Kidney epithelial cell (primary cell): ENCODE measurements at regions not wholly inside any gene's neighbourhood (a gene's known extent, or its start where the extent isn't known, plus 50 kb on each side); places are given as distances from the start of the nearest gene placed in this dataset.

Experiments
- DNase-seq: peaks from one replicate; pipeline ENCODE4 v3.0.0-alpha.2; 2010; ENCODE audit warnings: low read depth
- H3K27me3 ChIP-seq: 2 replicates; pipeline ENCODE4 v1.6.0; 2011; ENCODE audit warnings: low read length; ENCODE audit not compliant: control insufficient read depth, insufficient read depth
- H3K36me3 ChIP-seq: 2 replicates; pipeline ENCODE4 v1.5.1; 2011; ENCODE audit warnings: low read length; ENCODE audit not compliant: control insufficient read depth, insufficient read depth
- H3K4me3 ChIP-seq: 2 replicates; pipeline ENCODE4 v1.5.1; 2011; ENCODE audit warnings: low read depth, mild to moderate bottlenecking, control low read depth, low read length
- TF ChIP-seq, protein P1 (sequence below): IDR thresholded peaks from 2 replicates; pipeline ENCODE4 v1.5.1; 2011; ENCODE audit warnings: mild to moderate bottlenecking, moderate library complexity, low read length, control low read depth, inconsistent platforms; ENCODE audit not compliant: insufficient read depth, poor library complexity, severe bottlenecking

DNA sequence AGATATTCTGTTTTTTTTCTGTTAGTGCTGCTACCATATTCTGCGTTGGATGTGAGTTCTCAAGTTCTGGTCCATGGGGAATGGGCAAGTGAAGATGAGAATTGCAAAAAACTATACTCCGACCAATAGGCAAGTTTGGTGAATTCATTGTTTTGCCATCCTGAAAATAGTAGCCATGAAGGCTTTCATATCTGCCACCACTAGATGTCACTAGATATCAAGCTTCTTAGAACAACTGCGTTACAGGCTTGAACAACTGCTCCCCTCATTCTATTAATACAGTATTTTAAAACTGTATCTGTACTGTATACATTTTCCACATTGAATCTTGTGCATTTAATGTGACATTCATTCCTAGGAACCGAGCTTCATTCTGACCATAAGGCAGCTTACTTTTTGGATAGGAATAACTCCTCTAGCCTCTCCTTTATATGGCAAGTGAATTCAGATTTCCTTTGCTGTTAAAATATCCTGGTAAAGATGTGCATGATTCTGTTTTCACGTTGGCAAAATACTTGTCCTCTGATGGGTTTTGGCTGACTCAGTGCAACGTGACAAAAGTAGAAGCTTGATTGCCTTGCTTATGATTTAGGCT is 163.6 kb downstream of the SREK1 start:
- H3K36me3 ChIP-seq: no peaks in the 10 kb centered on the region
- DNase-seq: peak; percentile 18
- TF ChIP-seq, protein P1, sequence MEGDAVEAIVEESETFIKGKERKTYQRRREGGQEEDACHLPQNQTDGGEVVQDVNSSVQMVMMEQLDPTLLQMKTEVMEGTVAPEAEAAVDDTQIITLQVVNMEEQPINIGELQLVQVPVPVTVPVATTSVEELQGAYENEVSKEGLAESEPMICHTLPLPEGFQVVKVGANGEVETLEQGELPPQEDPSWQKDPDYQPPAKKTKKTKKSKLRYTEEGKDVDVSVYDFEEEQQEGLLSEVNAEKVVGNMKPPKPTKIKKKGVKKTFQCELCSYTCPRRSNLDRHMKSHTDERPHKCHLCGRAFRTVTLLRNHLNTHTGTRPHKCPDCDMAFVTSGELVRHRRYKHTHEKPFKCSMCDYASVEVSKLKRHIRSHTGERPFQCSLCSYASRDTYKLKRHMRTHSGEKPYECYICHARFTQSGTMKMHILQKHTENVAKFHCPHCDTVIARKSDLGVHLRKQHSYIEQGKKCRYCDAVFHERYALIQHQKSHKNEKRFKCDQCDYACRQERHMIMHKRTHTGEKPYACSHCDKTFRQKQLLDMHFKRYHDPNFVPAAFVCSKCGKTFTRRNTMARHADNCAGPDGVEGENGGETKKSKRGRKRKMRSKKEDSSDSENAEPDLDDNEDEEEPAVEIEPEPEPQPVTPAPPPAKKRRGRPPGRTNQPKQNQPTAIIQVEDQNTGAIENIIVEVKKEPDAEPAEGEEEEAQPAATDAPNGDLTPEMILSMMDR: peak; percentile 71
- H3K4me3 ChIP-seq: no peak overlapping the region
- peaks cover 9% of the 10 kb centered on the region for H3K27me3 ChIP-seq

DNA sequence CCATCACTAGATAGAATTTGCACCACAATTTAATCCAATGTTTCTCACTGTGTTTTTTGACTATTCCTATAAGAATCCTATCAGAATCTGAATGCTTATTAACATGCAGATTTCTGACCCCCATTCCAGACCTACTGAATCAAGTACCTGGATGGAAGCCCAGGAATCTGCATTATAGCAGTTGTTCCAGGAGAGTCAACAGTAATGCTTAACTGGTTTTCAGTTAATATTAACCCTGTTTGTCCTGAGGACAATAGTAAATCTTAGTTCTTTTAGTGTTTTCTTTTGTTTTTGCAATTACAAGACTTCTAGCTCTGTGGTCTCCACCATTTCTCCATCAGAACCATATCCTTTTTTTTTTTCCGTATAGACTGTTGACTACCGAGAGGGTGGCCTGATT is 168.2 kb downstream of the SREK1 start:
- Histone ChIP-seq H3K4me3 (no peak overlapping the region), H3K27me3 (no peaks in the 10 kb centered on the region), H3K36me3 (no peaks in the 10 kb centered on the region)
- DNase-seq: no peak
- TF ChIP-seq, protein P1: no peak

DNA sequence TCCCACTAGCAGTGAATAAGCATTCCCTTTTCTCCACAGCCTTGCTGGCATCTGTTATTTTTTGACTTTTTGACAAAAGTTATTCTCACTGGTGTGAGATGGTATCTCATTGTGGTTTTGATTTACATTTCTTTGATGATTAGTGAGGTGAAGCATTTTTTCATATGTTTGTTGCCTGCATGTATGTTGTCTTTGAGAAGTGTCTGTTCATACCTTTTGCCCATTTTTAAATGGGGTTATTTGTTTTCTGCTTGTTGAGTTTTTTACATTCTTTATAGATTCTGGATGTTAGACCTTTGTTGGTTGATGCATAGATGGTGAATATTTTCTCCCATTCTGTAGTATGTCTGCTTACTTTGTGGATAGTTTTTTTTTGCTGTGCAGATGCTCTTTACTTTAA is 171.7 kb downstream of the SREK1 start:
- Histone ChIP-seq H3K36me3 (no peaks in the 10 kb centered on the region), H3K4me3 (no peak overlapping the region), H3K27me3 (no peaks in the 10 kb centered on the region)
- DNase-seq: no peak
- TF ChIP-seq, protein P1: no peak

DNA sequence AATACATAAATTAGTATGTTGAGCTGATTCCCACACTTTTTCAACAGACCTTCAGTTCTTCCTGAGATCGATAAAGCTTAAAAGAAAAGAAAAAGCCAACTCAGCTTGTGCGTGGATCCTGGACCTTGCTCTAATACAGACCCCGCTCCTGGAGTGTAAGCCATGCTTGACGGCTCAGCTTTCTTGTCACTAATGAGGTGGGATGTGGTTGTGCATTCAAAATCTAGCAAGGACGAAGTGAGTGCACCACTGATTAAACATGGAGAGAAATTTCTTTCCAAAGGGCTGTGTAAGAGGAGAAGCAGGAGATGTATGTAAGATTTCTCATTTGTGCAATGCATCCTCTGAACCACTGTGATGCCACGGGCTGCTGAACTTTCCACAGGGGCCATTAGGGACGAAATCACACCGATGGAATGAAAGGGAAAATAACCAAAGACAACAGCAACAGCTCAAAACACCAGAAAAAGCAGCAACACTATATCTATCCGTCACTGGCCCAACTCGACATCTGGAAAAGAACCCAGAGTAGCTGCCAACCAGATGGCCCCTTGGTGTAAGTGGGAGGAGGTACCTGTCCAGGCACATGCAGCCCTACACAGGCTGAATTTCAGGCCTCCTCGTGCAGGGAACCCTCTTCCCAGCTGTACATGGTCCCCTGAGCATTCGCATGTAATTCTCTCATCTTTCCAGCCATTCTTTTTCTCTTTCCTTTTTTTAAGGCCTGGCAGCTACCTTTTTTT is 178.9 kb downstream of the SREK1 start:
- no peak for DNase-seq
- TF ChIP-seq, protein P1: no peak
- no peak overlapping the region for H3K4me3 ChIP-seq
- H3K36me3 ChIP-seq: no peaks in the 10 kb centered on the region
- H3K27me3 ChIP-seq: peaks cover 4% of the 10 kb centered on the region

DNA sequence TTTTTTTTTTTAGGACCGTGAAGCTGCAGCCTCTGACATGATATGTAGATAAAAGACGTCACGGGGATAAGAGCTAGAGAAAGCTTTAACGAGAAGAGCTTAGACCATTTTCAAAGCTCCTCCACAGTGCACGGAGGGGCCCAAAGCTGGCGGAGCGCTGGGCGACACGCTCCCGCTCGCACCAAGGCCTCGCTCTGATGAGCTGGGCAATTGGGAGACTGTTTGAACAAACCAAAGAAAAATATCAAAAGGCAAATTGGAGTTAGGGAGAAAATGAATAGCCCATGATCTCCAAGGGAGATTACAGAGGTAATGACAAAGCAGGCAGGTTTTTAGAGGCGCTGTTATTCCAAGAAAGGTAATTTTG is 179.4 kb downstream of the SREK1 start:
- Histone ChIP-seq H3K27me3 (peaks cover 4% of the 10 kb centered on the region), H3K4me3 (no peak overlapping the region), H3K36me3 (no peaks in the 10 kb centered on the region)
- TF ChIP-seq, protein P1: no peak
- no peak for DNase-seq

DNA sequence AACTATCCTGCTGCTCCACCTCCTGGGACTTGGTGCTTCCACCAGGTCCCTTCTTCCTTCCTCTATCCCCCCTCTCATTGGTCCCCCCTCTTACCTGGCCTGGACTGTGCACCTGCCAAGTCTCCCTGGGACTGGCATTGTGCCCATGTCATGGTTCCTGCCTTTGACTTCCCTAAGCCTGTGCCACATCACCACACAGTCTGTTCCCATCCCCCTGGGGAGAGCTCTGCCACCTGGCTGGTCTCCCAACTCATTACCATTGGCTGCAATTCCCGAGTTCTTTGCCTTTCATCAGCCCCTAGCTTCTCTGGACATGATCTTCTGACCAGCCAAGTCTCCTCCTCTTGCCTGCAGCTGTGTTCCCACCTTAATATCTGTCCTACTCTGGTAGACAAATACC is 180.3 kb downstream of the SREK1 start:
- Histone ChIP-seq H3K36me3 (no peaks in the 10 kb centered on the region), H3K27me3 (peaks cover 4% of the 10 kb centered on the region), H3K4me3 (no peak overlapping the region)
- TF ChIP-seq, protein P1: no peak
- no peak for DNase-seq
